ENCODE measurements at regions not wholly inside any gene's neighbourhood (a gene's known extent, or its start where the extent isn't known, plus 50 kb on each side); places are given as distances from the start of the nearest gene placed in this dataset.

GRCh38 chr13:63433546-63434150, 2018.0 kb upstream of the PCDH20 start:
- no peak for TF ChIP-seq FOXP2 (optimal IDR thresholded peaks at IDR 0.05; ENCODE audit: control extremely low read depth, extremely low read length, insufficient read depth)
- TF ChIP-seq POLR2AphosphoS5 (IDR thresholded peaks at IDR 0.05; ENCODE audit: borderline replicate concordance, low read depth, low read length): no peak
